ENCODE measurements at regions not wholly inside any gene's neighbourhood (a gene's known extent, or its start where the extent isn't known, plus 50 kb on each side); places are given as distances from the start of the nearest gene placed in this dataset.

DNA sequence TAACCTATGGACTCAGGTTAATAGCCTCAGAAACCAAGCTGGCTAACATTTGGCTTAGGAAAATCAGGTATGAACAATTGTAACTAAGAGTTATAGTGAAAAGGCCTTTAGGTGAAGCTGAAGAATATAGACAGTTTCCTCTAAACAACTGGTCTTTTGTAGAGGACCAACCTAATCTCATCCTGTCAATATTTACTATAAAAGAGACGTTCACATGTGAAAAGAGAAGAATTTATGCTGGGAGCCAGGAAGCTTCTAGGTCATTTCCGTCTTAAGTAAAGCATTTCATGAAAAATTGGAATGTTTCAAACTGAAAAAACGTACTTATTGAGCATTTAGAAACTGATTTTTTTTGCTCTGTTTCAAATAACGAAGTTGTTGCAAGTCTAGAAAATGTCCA, 764.3 kb upstream of the GOLIM4 start (continued):
- TF ChIP-seq NAIF1 (CRISPR knock-in tag; IDR thresholded peaks at IDR 0.05; ENCODE audit: borderline replicate concordance) (no peak), RARG (CRISPR knock-in tag; IDR thresholded peaks at IDR 0.05; ENCODE audit: low read depth) (no peak), ZNF558 (CRISPR knock-in tag; IDR thresholded peaks at IDR 0.05; ENCODE audit: borderline replicate concordance) (no peak), ELF4 (CRISPR knock-in tag; IDR thresholded peaks at IDR 0.05; ENCODE audit: borderline replicate concordance) (no peak), ZNF136 (CRISPR knock-in tag; IDR thresholded peaks at IDR 0.05; ENCODE audit: low read depth) (no peak), KDM3A (CRISPR knock-in tag; IDR thresholded peaks at IDR 0.05; ENCODE audit: low read depth) (no peak), IRX3 (CRISPR knock-in tag; IDR thresholded peaks at IDR 0.05; ENCODE audit: borderline replicate concordance, low read depth) (no peak), IKZF1 (IDR thresholded peaks at IDR 0.05) (no peak), SMARCE1 (IDR thresholded peaks at IDR 0.05; ENCODE audit: borderline replicate concordance) (no peak), MED8 (CRISPR knock-in tag; IDR thresholded peaks at IDR 0.05; ENCODE audit: insufficient replicate concordance) (peak; percentile 28), MIXL1 (CRISPR knock-in tag; IDR thresholded peaks at IDR 0.05) (no peak), GABPB1 (CRISPR knock-in tag; IDR thresholded peaks at IDR 0.05) (0 out of 2 replicates have a peak, but pooled peaks have one; percentile 15), ARNT2 (CRISPR knock-in tag; IDR thresholded peaks at IDR 0.05; ENCODE audit: low read depth) (no peak)
- TF ChIP-seq, protein P1, sequence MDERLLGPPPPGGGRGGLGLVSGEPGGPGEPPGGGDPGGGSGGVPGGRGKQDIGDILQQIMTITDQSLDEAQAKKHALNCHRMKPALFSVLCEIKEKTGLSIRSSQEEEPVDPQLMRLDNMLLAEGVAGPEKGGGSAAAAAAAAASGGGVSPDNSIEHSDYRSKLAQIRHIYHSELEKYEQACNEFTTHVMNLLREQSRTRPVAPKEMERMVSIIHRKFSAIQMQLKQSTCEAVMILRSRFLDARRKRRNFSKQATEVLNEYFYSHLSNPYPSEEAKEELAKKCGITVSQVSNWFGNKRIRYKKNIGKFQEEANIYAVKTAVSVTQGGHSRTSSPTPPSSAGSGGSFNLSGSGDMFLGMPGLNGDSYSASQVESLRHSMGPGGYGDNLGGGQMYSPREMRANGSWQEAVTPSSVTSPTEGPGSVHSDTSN (CRISPR knock-in tag; IDR thresholded peaks at IDR 0.05): no peak
- TF ChIP-seq, protein P2, sequence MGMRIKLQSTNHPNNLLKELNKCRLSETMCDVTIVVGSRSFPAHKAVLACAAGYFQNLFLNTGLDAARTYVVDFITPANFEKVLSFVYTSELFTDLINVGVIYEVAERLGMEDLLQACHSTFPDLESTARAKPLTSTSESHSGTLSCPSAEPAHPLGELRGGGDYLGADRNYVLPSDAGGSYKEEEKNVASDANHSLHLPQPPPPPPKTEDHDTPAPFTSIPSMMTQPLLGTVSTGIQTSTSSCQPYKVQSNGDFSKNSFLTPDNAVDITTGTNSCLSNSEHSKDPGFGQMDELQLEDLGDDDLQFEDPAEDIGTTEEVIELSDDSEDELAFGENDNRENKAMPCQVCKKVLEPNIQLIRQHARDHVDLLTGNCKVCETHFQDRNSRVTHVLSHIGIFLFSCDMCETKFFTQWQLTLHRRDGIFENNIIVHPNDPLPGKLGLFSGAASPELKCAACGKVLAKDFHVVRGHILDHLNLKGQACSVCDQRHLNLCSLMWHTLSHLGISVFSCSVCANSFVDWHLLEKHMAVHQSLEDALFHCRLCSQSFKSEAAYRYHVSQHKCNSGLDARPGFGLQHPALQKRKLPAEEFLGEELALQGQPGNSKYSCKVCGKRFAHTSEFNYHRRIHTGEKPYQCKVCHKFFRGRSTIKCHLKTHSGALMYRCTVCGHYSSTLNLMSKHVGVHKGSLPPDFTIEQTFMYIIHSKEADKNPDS (CRISPR knock-in tag; IDR thresholded peaks at IDR 0.05): no peak
- TF ChIP-seq, protein P3, sequence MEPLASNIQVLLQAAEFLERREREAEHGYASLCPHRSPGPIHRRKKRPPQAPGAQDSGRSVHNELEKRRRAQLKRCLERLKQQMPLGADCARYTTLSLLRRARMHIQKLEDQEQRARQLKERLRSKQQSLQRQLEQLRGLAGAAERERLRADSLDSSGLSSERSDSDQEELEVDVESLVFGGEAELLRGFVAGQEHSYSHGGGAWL (CRISPR knock-in tag; IDR thresholded peaks at IDR 0.05): no peak
- TF ChIP-seq, protein P4, sequence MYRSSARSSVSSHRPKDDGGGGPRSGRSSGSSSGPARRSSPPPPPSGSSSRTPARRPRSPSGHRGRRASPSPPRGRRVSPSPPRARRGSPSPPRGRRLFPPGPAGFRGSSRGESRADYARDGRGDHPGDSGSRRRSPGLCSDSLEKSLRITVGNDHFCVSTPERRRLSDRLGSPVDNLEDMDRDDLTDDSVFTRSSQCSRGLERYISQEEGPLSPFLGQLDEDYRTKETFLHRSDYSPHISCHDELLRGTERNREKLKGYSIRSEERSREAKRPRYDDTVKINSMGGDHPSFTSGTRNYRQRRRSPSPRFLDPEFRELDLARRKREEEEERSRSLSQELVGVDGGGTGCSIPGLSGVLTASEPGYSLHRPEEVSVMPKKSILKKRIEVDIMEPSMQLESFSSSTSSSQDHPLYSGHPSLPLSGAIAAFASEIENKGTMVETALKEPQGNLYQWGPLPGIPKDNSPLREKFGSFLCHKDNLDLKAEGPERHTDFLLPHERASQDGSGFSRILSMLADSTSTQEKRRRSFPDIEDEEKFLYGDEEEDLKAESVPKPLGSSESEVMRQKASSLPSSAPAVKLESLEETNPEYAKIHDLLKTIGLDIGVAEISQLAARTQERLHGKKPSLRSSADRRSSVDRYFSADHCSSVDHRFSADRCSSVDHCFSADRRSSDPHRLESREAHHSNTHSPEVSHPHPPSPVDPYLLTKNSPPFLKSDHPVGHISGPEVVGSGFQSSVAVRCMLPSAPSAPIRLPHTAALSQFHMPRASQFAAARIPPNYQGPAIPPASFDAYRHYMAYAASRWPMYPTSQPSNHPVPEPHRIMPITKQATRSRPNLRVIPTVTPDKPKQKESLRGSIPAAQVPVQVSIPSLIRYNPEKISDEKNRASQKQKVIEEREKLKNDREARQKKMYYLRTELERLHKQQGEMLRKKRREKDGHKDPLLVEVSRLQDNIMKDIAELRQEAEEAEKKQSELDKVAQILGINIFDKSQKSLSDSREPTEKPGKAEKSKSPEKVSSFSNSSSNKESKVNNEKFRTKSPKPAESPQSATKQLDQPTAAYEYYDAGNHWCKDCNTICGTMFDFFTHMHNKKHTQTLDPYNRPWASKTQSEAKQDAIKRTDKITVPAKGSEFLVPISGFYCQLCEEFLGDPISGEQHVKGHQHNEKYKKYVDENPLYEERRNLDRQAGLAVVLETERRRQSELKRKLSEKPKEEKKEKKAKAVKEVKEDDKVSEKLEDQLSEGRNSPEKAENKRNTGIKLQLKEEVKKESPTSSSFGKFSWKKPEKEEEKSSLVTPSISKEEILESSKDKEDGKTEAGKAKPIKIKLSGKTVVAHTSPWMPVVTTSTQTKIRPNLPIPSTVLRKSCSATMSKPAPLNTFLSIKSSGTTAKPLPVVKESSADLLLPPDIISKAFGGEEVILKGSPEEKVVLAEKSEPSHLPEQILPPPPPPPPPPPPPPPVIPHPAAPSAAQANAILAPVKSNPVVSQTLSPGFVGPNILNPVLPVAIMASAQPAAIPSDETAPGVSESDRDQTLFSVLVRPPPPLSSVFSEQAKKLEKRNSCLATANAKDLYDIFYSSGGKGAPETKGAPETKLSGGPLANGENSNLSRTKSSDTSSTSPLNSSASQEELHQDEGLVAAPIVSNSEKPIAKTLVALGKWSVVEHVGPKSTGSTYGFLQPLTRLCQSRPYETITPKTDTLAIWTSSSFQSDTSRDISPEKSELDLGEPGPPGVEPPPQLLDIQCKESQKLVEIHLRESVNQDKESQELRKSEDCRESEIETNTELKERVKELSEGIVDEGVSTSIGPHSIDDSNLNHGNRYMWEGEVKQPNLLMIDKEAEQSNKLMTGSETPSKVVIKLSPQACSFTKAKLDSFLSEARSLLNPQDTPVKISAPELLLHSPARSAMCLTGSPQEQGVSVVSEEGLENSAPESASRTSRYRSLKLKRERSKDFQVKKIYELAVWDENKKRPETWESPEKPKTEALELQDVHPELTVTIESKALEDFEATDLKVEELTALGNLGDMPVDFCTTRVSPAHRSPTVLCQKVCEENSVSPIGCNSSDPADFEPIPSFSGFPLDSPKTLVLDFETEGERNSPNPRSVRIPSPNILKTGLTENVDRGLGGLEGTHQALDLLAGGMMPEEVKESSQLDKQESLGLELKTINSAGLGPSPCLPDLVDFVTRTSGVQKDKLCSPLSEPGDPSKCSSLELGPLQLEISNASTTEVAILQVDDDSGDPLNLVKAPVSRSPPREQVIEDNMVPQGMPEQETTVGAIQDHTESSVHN (CRISPR knock-in tag; IDR thresholded peaks at IDR 0.05): no peak
- TF ChIP-seq, protein P5, sequence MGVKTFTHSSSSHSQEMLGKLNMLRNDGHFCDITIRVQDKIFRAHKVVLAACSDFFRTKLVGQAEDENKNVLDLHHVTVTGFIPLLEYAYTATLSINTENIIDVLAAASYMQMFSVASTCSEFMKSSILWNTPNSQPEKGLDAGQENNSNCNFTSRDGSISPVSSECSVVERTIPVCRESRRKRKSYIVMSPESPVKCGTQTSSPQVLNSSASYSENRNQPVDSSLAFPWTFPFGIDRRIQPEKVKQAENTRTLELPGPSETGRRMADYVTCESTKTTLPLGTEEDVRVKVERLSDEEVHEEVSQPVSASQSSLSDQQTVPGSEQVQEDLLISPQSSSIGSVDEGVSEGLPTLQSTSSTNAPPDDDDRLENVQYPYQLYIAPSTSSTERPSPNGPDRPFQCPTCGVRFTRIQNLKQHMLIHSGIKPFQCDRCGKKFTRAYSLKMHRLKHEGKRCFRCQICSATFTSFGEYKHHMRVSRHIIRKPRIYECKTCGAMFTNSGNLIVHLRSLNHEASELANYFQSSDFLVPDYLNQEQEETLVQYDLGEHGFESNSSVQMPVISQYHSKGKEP (CRISPR knock-in tag; IDR thresholded peaks at IDR 0.05): no peak
